ENCODE measurements at regions not wholly inside any gene's neighbourhood (a gene's known extent, or its start where the extent isn't known, plus 50 kb on each side); places are given as distances from the start of the nearest gene placed in this dataset.

DNA sequence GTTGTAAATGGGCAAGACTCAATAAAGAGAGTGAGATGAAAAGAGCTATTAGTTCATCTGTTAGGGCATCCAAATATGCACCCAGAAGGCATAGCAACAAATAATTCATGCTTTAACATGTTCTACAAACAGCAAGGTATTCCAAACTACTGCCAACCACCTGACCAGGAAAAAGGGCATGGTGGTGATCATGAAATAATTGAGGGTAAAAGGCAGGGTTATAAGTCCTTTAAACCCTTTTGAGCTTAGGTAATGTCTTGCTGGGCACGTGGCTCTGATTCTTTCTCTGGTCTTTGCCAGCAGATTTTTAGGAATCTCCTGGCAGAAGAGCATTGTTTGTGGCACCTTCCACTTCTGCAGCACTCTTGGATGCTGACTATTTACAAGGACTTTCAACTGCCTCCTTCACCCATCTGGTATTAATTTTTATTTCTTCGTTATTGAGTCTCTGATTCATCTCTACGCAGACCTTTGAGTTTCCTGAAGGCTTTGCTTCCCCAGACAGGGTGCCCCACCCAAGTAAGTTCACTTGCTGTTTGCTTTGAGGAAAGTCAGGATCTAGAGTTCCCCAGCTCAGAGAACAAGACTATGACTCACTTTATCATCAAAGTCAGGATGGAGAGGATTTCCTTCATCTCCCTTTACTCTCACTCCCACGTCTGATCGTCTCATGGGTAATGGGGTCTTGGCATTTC lies 83.4 kb upstream of the NEDD9 start:
- peaks cover 0 to 26% of the 10 kb centered on the region in 2 donors for H3K4me1 ChIP-seq
- DNase-seq (ENCODE audit: low spot score) = no peak
- no peaks in the 10 kb centered on the region for H3K27me3 ChIP-seq
- no peak for TF ChIP-seq CTCF (IDR thresholded peaks at IDR 0.05)
- peak overlapping the region; percentile 17 to 50 for H3K27ac ChIP-seq
- no peaks in the 10 kb centered on the region for H3K36me3 ChIP-seq
- H3K9me3 ChIP-seq = no peaks in the 10 kb centered on the region
- H3K4me3 ChIP-seq = no peak overlapping the region

- no peak overlapping the region for H3K4me3 ChIP-seq
- H3K9me3 ChIP-seq = no peaks in the 10 kb centered on the region
- no peak for TF ChIP-seq CTCF (IDR thresholded peaks at IDR 0.05)
Observed at GRCh38 chr6:11313207-11313606, 80.7 kb upstream of the NEDD9 start.

DNA sequence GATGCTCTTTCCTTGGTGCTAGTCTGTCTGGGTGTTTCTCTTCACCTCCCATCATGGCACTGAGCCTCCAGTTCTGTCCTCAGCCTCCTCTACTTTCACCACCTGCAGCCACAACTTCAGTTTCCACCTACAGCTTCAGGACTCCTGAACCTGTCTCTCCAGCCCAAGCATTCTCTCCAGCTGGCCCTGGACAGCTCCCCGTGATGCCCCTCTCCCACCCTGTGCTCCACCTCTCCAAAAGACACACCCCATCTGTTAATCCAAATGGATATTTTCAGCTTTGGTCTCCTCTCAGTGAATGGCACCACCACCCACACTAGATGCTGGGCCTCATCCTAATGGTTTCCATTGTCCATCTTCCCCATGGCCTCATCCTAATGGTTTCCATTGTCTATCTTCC lies 79.5 kb upstream of the NEDD9 start:
- no peaks in the 10 kb centered on the region for H3K27me3 ChIP-seq
- no peak overlapping the region for H3K4me3 ChIP-seq
- no peak for TF ChIP-seq CTCF (IDR thresholded peaks at IDR 0.05)
- no peaks in the 10 kb centered on the region for H3K36me3 ChIP-seq
- peaks cover 0 to 10% of the 10 kb centered on the region in 2 donors for H3K4me1 ChIP-seq
- DNase-seq (ENCODE audit: low spot score) = no peak
- no peak overlapping the region for H3K27ac ChIP-seq
- no peaks in the 10 kb centered on the region for H3K9me3 ChIP-seq

More at GRCh38 chr6:11313207-11313606, 80.7 kb upstream of the NEDD9 start:
- Histone ChIP-seq H3K4me1 (peaks cover 0 to 16% of the 10 kb centered on the region in 2 donors), H3K36me3 (no peaks in the 10 kb centered on the region), H3K27me3 (no peaks in the 10 kb centered on the region), H3K27ac (no peak overlapping the region)
- DNase-seq (ENCODE audit: low spot score) = no peak

DNA sequence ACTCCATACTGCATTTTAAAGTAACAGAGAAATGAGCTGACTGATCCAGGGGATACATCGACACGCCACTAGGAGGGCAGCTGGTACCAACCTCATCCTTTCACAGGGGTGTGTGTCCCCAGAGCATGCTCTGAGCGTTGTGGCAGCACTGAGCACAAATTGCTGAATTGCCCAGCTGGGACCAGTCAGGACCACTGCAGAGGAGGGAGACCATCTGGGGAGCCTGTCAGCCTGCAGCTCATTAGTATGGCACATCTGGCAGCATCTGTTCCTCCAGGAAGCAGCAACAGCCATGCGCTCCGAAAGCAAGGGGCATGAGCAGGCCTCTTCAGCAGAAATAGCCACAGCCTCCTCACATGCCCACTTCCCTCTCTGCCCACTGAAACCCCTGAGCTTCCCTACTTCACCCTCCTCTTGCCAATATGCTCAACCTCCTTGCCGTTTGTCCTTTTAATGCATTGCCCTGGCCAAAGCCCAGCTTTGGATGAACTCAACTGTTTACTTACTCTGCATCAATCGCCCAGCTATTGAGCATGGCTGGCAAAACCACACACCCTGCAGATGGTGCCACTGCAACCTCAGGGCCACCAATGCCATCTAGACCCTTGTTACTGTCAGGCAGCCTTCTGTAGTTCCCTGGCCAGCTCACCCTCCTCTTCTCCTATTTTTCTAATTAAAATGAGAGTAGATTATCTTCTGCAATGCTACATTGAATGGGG lies 77.6 kb upstream of the NEDD9 start:
- no peaks in the 10 kb centered on the region for H3K4me1 ChIP-seq
- H3K36me3 ChIP-seq = no peaks in the 10 kb centered on the region
- no peak overlapping the region for H3K4me3 ChIP-seq
- no peaks in the 10 kb centered on the region for H3K9me3 ChIP-seq
- TF ChIP-seq CTCF (IDR thresholded peaks at IDR 0.05) = no peak
- no peaks in the 10 kb centered on the region for H3K27me3 ChIP-seq
- no peak overlapping the region for H3K27ac ChIP-seq
- no peak for DNase-seq (ENCODE audit: low spot score)

DNA sequence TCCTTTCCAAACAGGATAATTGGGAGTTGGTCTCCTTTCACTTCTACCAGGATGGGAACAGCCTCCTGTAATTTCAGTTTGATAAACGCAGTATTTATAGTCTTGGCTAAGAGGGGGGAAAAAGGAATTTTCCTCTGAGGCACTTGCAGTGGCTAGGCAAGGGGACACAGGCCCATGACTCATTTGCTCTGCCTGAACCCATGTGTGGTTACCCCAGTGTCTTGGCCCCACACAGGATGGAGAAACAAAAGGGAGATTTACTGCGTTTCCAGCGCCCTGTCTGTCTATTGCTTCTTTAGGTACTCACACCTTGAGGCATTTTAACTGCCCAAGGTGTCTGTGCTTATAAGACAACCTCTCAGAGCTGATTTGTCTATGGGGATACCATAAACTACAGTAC lies 74.8 kb upstream of the NEDD9 start:
- DNase-seq (ENCODE audit: low spot score) = no peak
- H3K27me3 ChIP-seq = no peaks in the 10 kb centered on the region
- no peak overlapping the region for H3K27ac ChIP-seq
- H3K9me3 ChIP-seq = no peaks in the 10 kb centered on the region
- no peak overlapping the region for H3K4me3 ChIP-seq
- no peaks in the 10 kb centered on the region for H3K4me1 ChIP-seq
- H3K36me3 ChIP-seq = no peaks in the 10 kb centered on the region
- TF ChIP-seq CTCF (IDR thresholded peaks at IDR 0.05) = no peak

Data from right atrium auricular region (tissue), 2 donors.